K562 (cell line): ENCODE measurements at regions not wholly inside any gene's neighbourhood (a gene's known extent, or its start where the extent isn't known, plus 50 kb on each side); places are given as distances from the start of the nearest gene placed in this dataset.

Source experiments
- ATAC-seq: fragments of 200-7000 bp; cut with Tn5 transposase; 3 replicates; pipeline ENCODE4 v1.9.1; 2020; ENCODE audit warnings: moderate library complexity
- BruUV-seq: library from RNA; stranded (reverse); fragments of 400-500 nt; replicated peaks from 2 replicates; lab custom pipeline; 2021; lab: Mats Ljungman, UMichigan
- CTCF ChIA-PET: fragments of 300-600 bp; formaldehyde crosslinking; extraction: SDS; loops from one replicate; lab custom pipeline; 2021; ENCODE audit warnings: low intra/inter-chr PET ratio; lab: Yijun Ruan, JAX
- POLR2A ChIA-PET: fragments of 300-600, 350-650 bp; sonication (Branson Sonifier 250); formaldehyde crosslinking; extraction: SDS; loops from one replicate; lab custom pipeline; 2021; ENCODE audit warnings: antibody characterized with exemption, inconsistent platforms; lab: Yijun Ruan, JAX
- DNase-seq, 4 experiments: peaks; one replicate each; pipeline versions ENCODE4 v3.0.0 to v3.0.0-alpha.2; 2011 to 2018; ENCODE audit warnings: low spot score in 3 of 4, mixed read lengths in 3 of 4; ENCODE audit errors: extremely low read depth in 1 of 4
- FAIRE-seq: peaks from 2 replicates; lab custom pipeline; 2011; peaks lifted over from hg19 to GRCh38; lab: Jason Lieb, UNC
- H2AFZ ChIP-seq: 2 replicates; pipeline ENCODE4 v1.6.0; 2011; ENCODE audit warnings: low read depth, low read length, control low read depth, inconsistent platforms
- H3K27ac ChIP-seq: fragments of 200-600 bp; 3 replicates; pipeline ENCODE4 v1.8.0; 2011; ENCODE audit warnings: low read depth, mild to moderate bottlenecking, control low read depth, inconsistent platforms, low read length, moderate library complexity, mixed read lengths; ENCODE audit errors: extremely low read depth
- H3K27me3 ChIP-seq, 2 experiments: fragments of 300-600 bp in 1 of 2; 2 replicates in 1 of 2; 3 replicates in 1 of 2; pipeline versions ENCODE4 v1.6.0 to v1.8.0; 2011; ENCODE audit warnings: inconsistent platforms in 2 of 2, low read length in 2 of 2, mild to moderate bottlenecking in 1 of 2, mixed read lengths in 1 of 2, moderate library complexity in 1 of 2; ENCODE audit not compliant: control insufficient read depth in 2 of 2, insufficient read depth in 2 of 2
- H3K36me3 ChIP-seq: fragments of 300-600 bp; 3 replicates; pipeline ENCODE4 v1.8.0; 2011; ENCODE audit warnings: mild to moderate bottlenecking, low read length, inconsistent platforms; ENCODE audit not compliant: control insufficient read depth, insufficient read depth
- H3K4me1 ChIP-seq, 2 experiments: fragments of 200-600 bp in 1 of 2; replicated peaks in 1 of 2; 2 replicates in 1 of 2; 3 replicates in 1 of 2; pipeline versions ENCODE4 v1.5.1 to v1.8.0; 2011; ENCODE audit warnings: inconsistent platforms in 2 of 2, low read length in 2 of 2, mild to moderate bottlenecking in 1 of 2, mixed read lengths in 1 of 2, moderate library complexity in 1 of 2; ENCODE audit not compliant: control insufficient read depth in 2 of 2, insufficient read depth in 2 of 2
- H3K4me2 ChIP-seq: 2 replicates; pipeline ENCODE4 v1.6.1; 2011; ENCODE audit warnings: low read length, control low read depth, inconsistent platforms, mixed read lengths; ENCODE audit not compliant: insufficient read depth
- H3K4me3 ChIP-seq: fragments of 200-600 bp; sonication (generic), shearing (Covaris generic); 2 replicates; pipeline ENCODE4 v1.5.1; 2016; ENCODE audit warnings: control low read depth, inconsistent platforms
- H3K79me2 ChIP-seq: fragments of 200-600 bp; 3 replicates; pipeline ENCODE4 v1.8.0; 2011; ENCODE audit warnings: low read length, inconsistent platforms; ENCODE audit not compliant: control insufficient read depth, insufficient read depth
- H3K9ac ChIP-seq, 2 experiments: 2 replicates each; pipeline versions ENCODE4 v1.6.0 to v1.6.1; 2011; ENCODE audit warnings: low read depth in 2 of 2, low read length in 2 of 2, control low read depth in 1 of 2, inconsistent platforms in 1 of 2, mild to moderate bottlenecking in 1 of 2, mixed read lengths in 1 of 2; ENCODE audit not compliant: insufficient read depth in 1 of 2
- H3K9me1 ChIP-seq: one replicate; pipeline ENCODE4 v1.6.0; 2011; ENCODE audit warnings: inconsistent platforms, mild to moderate bottlenecking, low read length, moderate library complexity; ENCODE audit not compliant: control insufficient read depth, insufficient read depth
- H3K9me3 ChIP-seq: replicated peaks from 2 replicates; pipeline ENCODE4 v1.5.1; 2011; ENCODE audit warnings: low read depth, low read length, inconsistent platforms; ENCODE audit not compliant: control insufficient read depth, insufficient read depth
- H4K20me1 ChIP-seq: replicated peaks from 2 replicates; pipeline ENCODE4 v1.6.1; 2011; ENCODE audit warnings: low read length, inconsistent platforms, mixed read lengths; ENCODE audit not compliant: control insufficient read depth, insufficient read depth
- BCLAF1 ChIP-seq, 2 experiments: fragments of 450-650 bp in 1 of 2; IDR thresholded peaks; 2 replicates each; pipeline ENCODE4 v1.6.1; 2011 to 2017; ENCODE audit warnings: low read depth in 2 of 2, antibody characterized with exemption in 1 of 2, borderline replicate concordance in 1 of 2, low read length in 1 of 2, mild to moderate bottlenecking in 1 of 2, mixed read lengths in 1 of 2; ENCODE audit not compliant: control insufficient read depth in 1 of 2
- BRD4 ChIP-seq: fragments of 200-600 bp; sonication (generic); IDR thresholded peaks from 2 replicates; pipeline ENCODE4 v1.6.1; 2017; ENCODE audit warnings: inconsistent platforms
- E2F5 ChIP-seq: sonication (generic); formaldehyde crosslinking; IDR thresholded peaks from 2 replicates; pipeline ENCODE4 v1.8.0; 2022; ENCODE audit warnings: mild to moderate bottlenecking, missing genetic modification reagents
- ESRRA ChIP-seq: fragments of 450-650 bp; IDR thresholded peaks from 2 replicates; pipeline ENCODE4 v1.6.1; 2014; ENCODE audit warnings: low read depth, mild to moderate bottlenecking, moderate library complexity, borderline replicate concordance
- FOXK2 ChIP-seq, 2 experiments: fragments of 450-650 bp; IDR thresholded peaks in 1 of 2; conservative IDR thresholded peaks in 1 of 2; 2 replicates each; pipeline ENCODE4 v1.6.1; 2016; ENCODE audit warnings: low read depth in 2 of 2, mild to moderate bottlenecking in 1 of 2
- FOXP1 ChIP-seq: sonication (generic); formaldehyde crosslinking; IDR thresholded peaks from 2 replicates; pipeline ENCODE4 v1.8.0; 2022; ENCODE audit warnings: mild to moderate bottlenecking, missing genetic modification reagents
- HMBOX1 ChIP-seq: sonication (generic); IDR thresholded peaks from 2 replicates; pipeline ENCODE4 v1.6.1; 2016
- KHSRP ChIP-seq: fragments of 450-650 bp; IDR thresholded peaks from 2 replicates; pipeline ENCODE4 v1.6.1; 2017
- KLF13 ChIP-seq: fragments of 450-650 bp; IDR thresholded peaks from 2 replicates; pipeline ENCODE4 v1.6.1; 2016; ENCODE audit warnings: missing genetic modification characterization, low read depth, mild to moderate bottlenecking, missing compliant biosample characterization, moderate library complexity, borderline replicate concordance
- RCOR1 ChIP-seq, 2 experiments: IDR thresholded peaks; 2 replicates each; pipeline ENCODE4 v1.6.1; 2012; ENCODE audit warnings: low read depth in 2 of 2, low read length in 2 of 2, borderline replicate concordance in 1 of 2, improper control_type of control experiment in 1 of 2
- SP1 ChIP-seq: sonication (generic); formaldehyde crosslinking; IDR thresholded peaks from 2 replicates; pipeline ENCODE4 v1.8.1; 2022; ENCODE audit warnings: mild to moderate bottlenecking, missing genetic modification reagents
- TBP ChIP-seq: optimal IDR thresholded peaks from 2 replicates; pipeline ENCODE3; 2011; ENCODE audit warnings: low read depth, low read length, improper control_type of control experiment
- YY1 ChIP-seq, 3 experiments: IDR thresholded peaks; 2 replicates each; pipeline ENCODE4 v1.6.1; 2011; ENCODE audit warnings: low read length in 2 of 3, mild to moderate bottlenecking in 2 of 3, moderate library complexity in 2 of 3, borderline replicate concordance in 1 of 3, control low read depth in 1 of 3, low read depth in 1 of 3; ENCODE audit not compliant: insufficient read depth in 3 of 3, insufficient replicate concordance in 2 of 3, control insufficient read depth in 1 of 3, insufficient read length in 1 of 3; ENCODE audit errors: extremely low read depth in 1 of 3
- ZFP36 ChIP-seq: fragments of 150-350 bp; IDR thresholded peaks from 2 replicates; pipeline ENCODE4 v1.6.1; 2018; ENCODE audit warnings: low read length, low read depth; ENCODE audit not compliant: partially characterized antibody
- ZFPM2 ChIP-seq: fragments of 250-450 bp; sonication (Bioruptor Pico); IDR thresholded peaks from 2 replicates; pipeline ENCODE4 v1.5.1; 2022; ENCODE audit warnings: mild to moderate bottlenecking
- WGBS: fragments of 100-300 bp; shearing (Covaris generic); methylation state at CpG from one replicate; pipeline ENCODE4 v1.1.6; 2016; ENCODE audit warnings: low coverage, mixed read lengths; ENCODE audit not compliant: insufficient coverage; ENCODE audit errors: missing lambda C conversion rate; 5-methylcytosine and 5-hydroxymethylcytosine counted together
- in situ Hi-C: fragments of 300-500 bp; cut with MboI; formaldehyde crosslinking; loops from 4 replicates; pipeline ENCODE4 v1.15.0; 2018; ENCODE audit warnings: inconsistent platforms, mixed read lengths
- intact Hi-C: fragments of 100-400 bp; cut with micrococcal nuclease; formaldehyde crosslinking; loops from 2 replicates; pipeline ENCODE4 v1.14.2; 2022

GRCh38 chr5:30686530-30686929 lies 507.0 kb upstream of the CDH6 start (continued):
- no peak for TF ChIP-seq ZFP36
- no peak for TF ChIP-seq KLF13
- no peak for TF ChIP-seq ESRRA

- CTCF ChIA-PET: no interaction called here
- Histone ChIP-seq H3K4me2 (no peak overlapping the region), H2AFZ (no peak overlapping the region), H3K9me1 (no peaks in the 10 kb centered on the region), H3K9ac (no peak overlapping the region), H4K20me1 (no peaks in the 10 kb centered on the region), H3K36me3 (no peaks in the 10 kb centered on the region), H3K9me3 (no peaks in the 10 kb centered on the region), H3K27me3 (no peaks in the 10 kb centered on the region), H3K4me3 (no peak overlapping the region), H3K79me2 (no peaks in the 10 kb centered on the region), H3K27ac (no peak overlapping the region), H3K4me1 (no peaks in the 10 kb centered on the region)
- DNase-seq (no peak), ATAC-seq (no peak), FAIRE-seq (no peak)
- in situ Hi-C loops (no loop called here), intact Hi-C loops (no loop called here)
- POLR2A ChIA-PET: no interaction called here
- no TSS peak for BruUV-seq
- 0% methylated on average over 1 of the region's 1 CpG for WGBS
- TF ChIP-seq HMBOX1 (no peak), BRD4 (no peak), FOXK2 (conservative IDR thresholded peaks at IDR 0.05 in 1 of 2, IDR thresholded peaks at IDR 0.05 in 1 of 2; ENCODE audit: low read depth in 2 of 2) (no peak), KHSRP (no peak), YY1 (IDR thresholded peaks at IDR 0.05; ENCODE audit: borderline replicate concordance in 1 of 3, control insufficient read depth in 1 of 3, extremely low read depth in 1 of 3, insufficient read depth in 3 of 3, insufficient read length in 1 of 3, insufficient replicate concordance in 2 of 3, low read depth in 1 of 3, low read length in 2 of 3) (no peak), E2F5 (CRISPR knock-in tag) (no peak), ZFPM2 (CRISPR knock-in tag) (no peak), BCLAF1 (IDR thresholded peaks at IDR 0.05; ENCODE audit: borderline replicate concordance in 1 of 2, control insufficient read depth in 1 of 2, low read depth in 2 of 2, low read length in 1 of 2) (no peak), TBP (no peak), SP1 (no peak), FOXP1 (CRISPR knock-in tag) (no peak), RCOR1 (IDR thresholded peaks at IDR 0.05; ENCODE audit: borderline replicate concordance in 1 of 2, low read depth in 2 of 2, low read length in 2 of 2) (no peak)
Observed at GRCh38 chr5:30676223-30676840, 517.2 kb upstream of the CDH6 start.
